Endothelial cell of umbilical vein (primary cell): ENCODE measurements at regions not wholly inside any gene's neighbourhood (a gene's known extent, or its start where the extent isn't known, plus 50 kb on each side); places are given as distances from the start of the nearest gene placed in this dataset.

Experiments
- EZH2 ChIP-seq: IDR thresholded peaks from 2 replicates; pipeline ENCODE4 v1.6.1; 2012; ENCODE audit warnings: borderline replicate concordance, low read depth, mild to moderate bottlenecking, moderate library complexity, low read length, inconsistent platforms; ENCODE audit not compliant: severe bottlenecking
- POLR2A ChIP-seq: IDR thresholded peaks from 2 replicates; pipeline ENCODE4 v1.6.1; 2012; ENCODE audit warnings: low read depth, mild to moderate bottlenecking, control low read depth, low read length
- POLR2AphosphoS5 ChIP-seq: IDR thresholded peaks from 2 replicates; pipeline ENCODE4 v1.6.1; 2012; ENCODE audit warnings: low read depth, mild to moderate bottlenecking, control low read depth, low read length, moderate library complexity; ENCODE audit not compliant: insufficient read depth
- TF ChIP-seq, protein P1 (sequence below), 2 donors: IDR thresholded peaks; 1 replicate in 1 of 2; 2 replicates in 1 of 2; pipeline ENCODE4 v1.5.1; 2011; ENCODE audit warnings: low read length in 2 of 2, mild to moderate bottlenecking in 2 of 2, moderate library complexity in 2 of 2, control low read depth in 1 of 2, inconsistent platforms in 1 of 2, low read depth in 1 of 2; ENCODE audit not compliant: insufficient read depth in 1 of 2; ENCODE audit errors: extremely low read depth in 1 of 2
- TF ChIP-seq, protein P2 (sequence below): IDR thresholded peaks from 2 replicates; pipeline ENCODE4 v1.6.1; 2011; ENCODE audit not compliant: insufficient read depth, insufficient read length

DNA sequence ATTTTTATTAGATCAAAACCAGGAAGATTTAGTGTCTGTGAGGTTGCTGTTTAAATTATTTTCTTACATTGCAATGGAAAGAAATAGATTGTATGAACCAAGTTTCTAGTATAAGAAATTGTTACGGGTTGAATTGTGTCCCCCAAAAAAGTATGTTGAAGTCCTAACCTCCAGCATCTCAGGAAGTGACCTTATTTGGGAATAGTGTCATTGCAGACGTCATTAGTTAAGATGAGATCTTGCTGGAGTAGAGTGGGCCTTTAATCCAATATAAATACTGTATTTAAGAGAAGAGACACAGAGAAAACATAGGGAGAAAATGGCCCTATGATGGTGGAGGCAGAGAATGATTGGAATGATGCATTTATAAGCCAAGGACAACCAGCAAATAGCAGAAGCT, 188.7 kb upstream of the SAMSN1 start:
- TF ChIP-seq, protein P1, sequence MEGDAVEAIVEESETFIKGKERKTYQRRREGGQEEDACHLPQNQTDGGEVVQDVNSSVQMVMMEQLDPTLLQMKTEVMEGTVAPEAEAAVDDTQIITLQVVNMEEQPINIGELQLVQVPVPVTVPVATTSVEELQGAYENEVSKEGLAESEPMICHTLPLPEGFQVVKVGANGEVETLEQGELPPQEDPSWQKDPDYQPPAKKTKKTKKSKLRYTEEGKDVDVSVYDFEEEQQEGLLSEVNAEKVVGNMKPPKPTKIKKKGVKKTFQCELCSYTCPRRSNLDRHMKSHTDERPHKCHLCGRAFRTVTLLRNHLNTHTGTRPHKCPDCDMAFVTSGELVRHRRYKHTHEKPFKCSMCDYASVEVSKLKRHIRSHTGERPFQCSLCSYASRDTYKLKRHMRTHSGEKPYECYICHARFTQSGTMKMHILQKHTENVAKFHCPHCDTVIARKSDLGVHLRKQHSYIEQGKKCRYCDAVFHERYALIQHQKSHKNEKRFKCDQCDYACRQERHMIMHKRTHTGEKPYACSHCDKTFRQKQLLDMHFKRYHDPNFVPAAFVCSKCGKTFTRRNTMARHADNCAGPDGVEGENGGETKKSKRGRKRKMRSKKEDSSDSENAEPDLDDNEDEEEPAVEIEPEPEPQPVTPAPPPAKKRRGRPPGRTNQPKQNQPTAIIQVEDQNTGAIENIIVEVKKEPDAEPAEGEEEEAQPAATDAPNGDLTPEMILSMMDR (IDR thresholded peaks at IDR 0.05; ENCODE audit: extremely low read depth in 1 of 2, insufficient read depth in 1 of 2, low read depth in 1 of 2, low read length in 2 of 2), result no peak
- TF ChIP-seq POLR2A (no peak), EZH2 (no peak), POLR2AphosphoS5 (no peak)
- TF ChIP-seq, protein P2, sequence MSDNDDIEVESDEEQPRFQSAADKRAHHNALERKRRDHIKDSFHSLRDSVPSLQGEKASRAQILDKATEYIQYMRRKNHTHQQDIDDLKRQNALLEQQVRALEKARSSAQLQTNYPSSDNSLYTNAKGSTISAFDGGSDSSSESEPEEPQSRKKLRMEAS, result no peak
